ENCODE measurements at regions not wholly inside any gene's neighbourhood (a gene's known extent, or its start where the extent isn't known, plus 50 kb on each side); places are given as distances from the start of the nearest gene placed in this dataset.
"Not testable (repeated sequence)": the region's sequence is repeated elsewhere in the genome, so short reads cannot be mapped to it uniquely, and the experiment has no call there.

DNA sequence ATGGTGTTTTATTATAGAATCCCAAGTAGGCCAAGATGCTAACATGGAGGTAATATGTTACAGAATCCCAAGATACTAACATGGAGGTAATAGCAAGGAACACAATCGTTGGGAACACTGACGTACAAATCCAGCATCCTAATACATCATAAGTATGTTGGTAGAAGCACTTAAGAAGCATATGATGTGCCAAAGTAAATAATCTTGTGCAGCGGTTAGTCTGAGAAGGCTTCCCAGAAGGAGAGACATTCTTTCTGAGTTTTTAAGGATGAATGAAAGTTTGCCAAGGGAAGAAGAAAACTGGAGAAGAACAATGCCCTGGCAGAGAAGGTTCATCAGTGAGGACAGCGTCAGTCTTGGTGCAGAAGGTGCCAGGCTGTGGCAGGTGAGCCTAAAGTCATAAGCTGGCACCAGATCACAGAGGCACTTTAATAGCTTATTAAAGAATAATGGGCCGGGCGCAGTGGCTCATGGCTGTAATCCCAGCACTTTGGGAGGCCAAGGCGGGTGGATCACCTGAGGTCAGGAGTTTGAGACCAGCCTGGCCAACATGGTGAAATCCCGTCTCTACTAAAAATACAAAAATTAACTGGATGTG is 294.5 kb upstream of the PIK3R1 start:
- Histone ChIP-seq H3K27me3 (no peaks in the 10 kb centered on the region), H3K9me2 (replicated peaks; ENCODE audit: insufficient read depth) (no peaks in the 10 kb centered on the region), H4K20me1 (ENCODE audit: insufficient read depth, poor library complexity, severe bottlenecking) (no peaks in the 10 kb centered on the region), H3K27ac (no peak overlapping the region), H3K4me1 (ENCODE audit: insufficient read depth) (no peaks in the 10 kb centered on the region), H3K4me3 (no peak overlapping the region), H2AFZ (no peak overlapping the region), H3K4me2 (no peak overlapping the region), H3K36me3 (replicated peaks; ENCODE audit: insufficient read depth, low read depth) (no peaks in the 10 kb centered on the region), H3K79me2 (no peaks in the 10 kb centered on the region), H3K9me3 (ENCODE audit: low read depth) (peaks cover 10% of the 10 kb centered on the region)
- TF ChIP-seq, protein P1, sequence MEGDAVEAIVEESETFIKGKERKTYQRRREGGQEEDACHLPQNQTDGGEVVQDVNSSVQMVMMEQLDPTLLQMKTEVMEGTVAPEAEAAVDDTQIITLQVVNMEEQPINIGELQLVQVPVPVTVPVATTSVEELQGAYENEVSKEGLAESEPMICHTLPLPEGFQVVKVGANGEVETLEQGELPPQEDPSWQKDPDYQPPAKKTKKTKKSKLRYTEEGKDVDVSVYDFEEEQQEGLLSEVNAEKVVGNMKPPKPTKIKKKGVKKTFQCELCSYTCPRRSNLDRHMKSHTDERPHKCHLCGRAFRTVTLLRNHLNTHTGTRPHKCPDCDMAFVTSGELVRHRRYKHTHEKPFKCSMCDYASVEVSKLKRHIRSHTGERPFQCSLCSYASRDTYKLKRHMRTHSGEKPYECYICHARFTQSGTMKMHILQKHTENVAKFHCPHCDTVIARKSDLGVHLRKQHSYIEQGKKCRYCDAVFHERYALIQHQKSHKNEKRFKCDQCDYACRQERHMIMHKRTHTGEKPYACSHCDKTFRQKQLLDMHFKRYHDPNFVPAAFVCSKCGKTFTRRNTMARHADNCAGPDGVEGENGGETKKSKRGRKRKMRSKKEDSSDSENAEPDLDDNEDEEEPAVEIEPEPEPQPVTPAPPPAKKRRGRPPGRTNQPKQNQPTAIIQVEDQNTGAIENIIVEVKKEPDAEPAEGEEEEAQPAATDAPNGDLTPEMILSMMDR (IDR thresholded peaks at IDR 0.05; ENCODE audit: poor library complexity): no peak
- no peak for TF ChIP-seq EZH2phosphoT487 (IDR thresholded peaks at IDR 0.05; ENCODE audit: low read depth, severe bottlenecking, unreplicated experiment)
- TF ChIP-seq EZH2 (IDR thresholded peaks at IDR 0.05; ENCODE audit: borderline replicate concordance): no peak
- 92% methylated on average over 8 of the region's 8 CpGs for WGBS (ENCODE audit: low lambda C conversion rate, missing lambda C conversion rate)
- no peak for DNase-seq (ENCODE audit: low spot score)

DNA sequence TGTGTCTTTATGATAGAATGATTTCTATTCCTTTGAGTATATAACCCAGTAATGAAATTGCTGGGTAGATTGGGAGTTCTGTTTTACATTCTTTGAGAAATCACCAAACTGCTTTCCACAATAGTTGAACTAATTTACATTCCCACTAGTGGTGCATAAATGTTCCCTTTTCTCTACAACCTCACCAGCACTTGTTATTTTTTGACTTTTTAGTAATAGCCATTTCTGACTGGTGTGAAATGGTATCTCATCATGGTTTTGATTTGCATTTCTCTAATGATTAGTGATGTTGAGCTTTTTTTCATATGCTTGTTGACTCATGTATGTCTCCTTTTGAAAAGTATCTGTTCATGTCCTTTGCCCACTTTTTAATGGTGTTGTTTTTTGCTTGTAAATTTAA is 296.0 kb upstream of the PIK3R1 start:
- H3K4me1 ChIP-seq (ENCODE audit: insufficient read depth); H3K9me2 ChIP-seq (replicated peaks; ENCODE audit: insufficient read depth); H3K27ac ChIP-seq; DNase-seq (ENCODE audit: low spot score); H3K36me3 ChIP-seq (replicated peaks; ENCODE audit: insufficient read depth, low read depth); H3K4me2 ChIP-seq; H3K27me3 ChIP-seq; H3K79me2 ChIP-seq; H4K20me1 ChIP-seq (ENCODE audit: insufficient read depth, poor library complexity, severe bottlenecking); H3K4me3 ChIP-seq; H2AFZ ChIP-seq: not testable (repeated sequence)
- peaks cover 10% of the 10 kb centered on the region for H3K9me3 ChIP-seq (ENCODE audit: low read depth)

DNA sequence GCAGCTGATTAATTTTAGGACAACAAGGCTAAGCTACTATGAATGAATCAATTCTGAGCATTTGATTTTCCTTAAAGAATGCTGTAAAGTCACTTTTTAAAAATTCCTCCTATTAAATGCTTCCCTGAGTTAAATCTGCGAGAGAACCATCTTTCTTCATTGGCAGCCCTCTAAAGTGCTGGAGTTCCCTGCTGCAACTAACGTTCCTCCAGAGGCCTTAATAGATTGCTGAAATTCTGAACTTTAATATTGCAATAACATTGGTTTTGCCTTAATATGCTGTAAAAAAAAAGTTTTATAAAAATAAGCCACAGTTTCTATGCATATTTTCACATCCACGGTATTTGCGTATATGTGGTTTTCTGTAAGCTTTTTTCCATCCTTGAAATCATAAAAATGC is 298.0 kb upstream of the PIK3R1 start:
- Histone ChIP-seq H3K79me2 (no peaks in the 10 kb centered on the region), H3K4me1 (ENCODE audit: insufficient read depth) (no peaks in the 10 kb centered on the region), H3K4me3 (no peak overlapping the region), H3K27me3 (no peaks in the 10 kb centered on the region), H4K20me1 (ENCODE audit: insufficient read depth, poor library complexity, severe bottlenecking) (no peaks in the 10 kb centered on the region), H3K36me3 (replicated peaks; ENCODE audit: insufficient read depth, low read depth) (no peaks in the 10 kb centered on the region), H3K9me2 (replicated peaks; ENCODE audit: insufficient read depth) (no peaks in the 10 kb centered on the region), H3K27ac (no peak overlapping the region), H2AFZ (no peak overlapping the region), H3K4me2 (no peak overlapping the region), H3K9me3 (ENCODE audit: low read depth) (peaks cover 10% of the 10 kb centered on the region)
- TF ChIP-seq, protein P1 (IDR thresholded peaks at IDR 0.05; ENCODE audit: poor library complexity): no peak
- no peak for TF ChIP-seq EZH2 (IDR thresholded peaks at IDR 0.05; ENCODE audit: borderline replicate concordance)
- no peak for TF ChIP-seq EZH2phosphoT487 (IDR thresholded peaks at IDR 0.05; ENCODE audit: low read depth, severe bottlenecking, unreplicated experiment)
- WGBS (ENCODE audit: low lambda C conversion rate, missing lambda C conversion rate): 88% methylated on average over 4 of the region's 4 CpGs
- DNase-seq (ENCODE audit: low spot score): no peak

DNA sequence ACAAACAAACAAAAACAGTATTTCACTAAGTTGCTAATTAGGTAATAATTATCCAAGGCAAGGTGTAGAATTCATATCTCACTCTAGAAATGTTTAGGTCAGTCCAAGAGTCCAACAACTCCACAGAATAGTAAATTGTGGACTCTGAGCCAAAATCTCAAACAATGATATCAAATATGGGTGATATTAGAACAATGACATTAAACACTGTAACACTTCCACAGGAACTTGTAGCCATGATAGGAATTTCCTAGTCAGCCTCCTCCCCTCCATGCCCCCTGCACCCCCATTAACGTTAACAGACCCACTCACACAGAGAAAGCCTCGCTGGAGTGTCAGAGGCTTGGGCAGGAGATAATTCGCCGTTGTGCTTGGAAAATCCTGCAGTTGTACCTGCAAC is 305.0 kb upstream of the PIK3R1 start:
- DNase-seq (ENCODE audit: low spot score): no peak
- Histone ChIP-seq H3K4me2 (no peak overlapping the region), H2AFZ (no peak overlapping the region), H3K4me3 (no peak overlapping the region), H3K9me2 (replicated peaks; ENCODE audit: insufficient read depth) (no peaks in the 10 kb centered on the region), H3K4me1 (ENCODE audit: insufficient read depth) (peaks cover 6% of the 10 kb centered on the region), H3K36me3 (replicated peaks; ENCODE audit: insufficient read depth, low read depth) (no peaks in the 10 kb centered on the region), H4K20me1 (ENCODE audit: insufficient read depth, poor library complexity, severe bottlenecking) (no peaks in the 10 kb centered on the region), H3K9me3 (ENCODE audit: low read depth) (no peaks in the 10 kb centered on the region), H3K27ac (no peak overlapping the region), H3K79me2 (no peaks in the 10 kb centered on the region), H3K27me3 (no peaks in the 10 kb centered on the region)
- TF ChIP-seq, protein P1 (IDR thresholded peaks at IDR 0.05; ENCODE audit: poor library complexity): no peak
- no peak for TF ChIP-seq EZH2 (IDR thresholded peaks at IDR 0.05; ENCODE audit: borderline replicate concordance)
- TF ChIP-seq EZH2phosphoT487 (IDR thresholded peaks at IDR 0.05; ENCODE audit: low read depth, severe bottlenecking, unreplicated experiment): no peak
- 71% methylated on average over 4 of the region's 4 CpGs for WGBS (ENCODE audit: low lambda C conversion rate, missing lambda C conversion rate)

All from hepatocyte (in vitro differentiated cells).